ENCODE measurements at regions not wholly inside any gene's neighbourhood (a gene's known extent, or its start where the extent isn't known, plus 50 kb on each side); places are given as distances from the start of the nearest gene placed in this dataset.

GRCh38 chr2:59389240-59389639, 1148.1 kb upstream of the FANCL start:
- WGBS, 2 donors (ENCODE audit: low coverage in 1 of 2) = 10 to 22% methylated on average over 1 of the region's 1 CpG
- TF ChIP-seq POLR2AphosphoS5 (IDR thresholded peaks at IDR 0.05) = no peak
- no peak for TF ChIP-seq CTCF (IDR thresholded peaks at IDR 0.05)
- TF ChIP-seq POLR2A (IDR thresholded peaks at IDR 0.05) = no peak
- TF ChIP-seq EP300 (IDR thresholded peaks at IDR 0.05; ENCODE audit: low read depth) = no peak
- Histone ChIP-seq H3K27ac (no peak overlapping the region), H3K4me3 (no peak overlapping the region), H3K27me3 (no peaks in the 10 kb centered on the region), H3K4me1 (no peaks in the 10 kb centered on the region), H3K36me3 (no peaks in the 10 kb centered on the region), H3K9me3 (no peaks in the 10 kb centered on the region)
- DNase-seq = no peak
- intact Hi-C loops (cut with DNase I; ENCODE audit: low total_unique reads) (no loop called here), in situ Hi-C loops (cut with MboI; ENCODE audit: low pct_ligation_motif_present in 1 of 4, low pct_unique_long_range_greater_than_20kb in 1 of 4, low sequenced_read_pairs in 3 of 4) (no loop called here)

- Histone ChIP-seq H3K4me1 (no peaks in the 10 kb centered on the region), H3K27me3 (no peaks in the 10 kb centered on the region), H3K27ac (no peak overlapping the region), H3K4me3 (no peak overlapping the region), H3K9me3 (no peaks in the 10 kb centered on the region), H3K36me3 (no peaks in the 10 kb centered on the region)
- 92 to 93% methylated on average over 10 of the region's 10 CpGs for WGBS, 2 donors (ENCODE audit: low coverage in 1 of 2)
- in situ Hi-C loops (cut with MboI; ENCODE audit: low pct_ligation_motif_present in 1 of 4, low pct_unique_long_range_greater_than_20kb in 1 of 4, low sequenced_read_pairs in 3 of 4) (no loop called here), intact Hi-C loops (cut with DNase I; ENCODE audit: low total_unique reads) (no loop called here)
- DNase-seq = no peak
- no peak for TF ChIP-seq POLR2A (IDR thresholded peaks at IDR 0.05)
- TF ChIP-seq EP300 (IDR thresholded peaks at IDR 0.05; ENCODE audit: low read depth) = no peak
- no peak for TF ChIP-seq POLR2AphosphoS5 (IDR thresholded peaks at IDR 0.05)
- no peak for TF ChIP-seq CTCF (IDR thresholded peaks at IDR 0.05)
Observed at GRCh38 chr2:59385971-59386370, 1144.8 kb upstream of the FANCL start.

- no peak for DNase-seq
- in situ Hi-C loops (cut with MboI; ENCODE audit: low pct_ligation_motif_present in 1 of 4, low pct_unique_long_range_greater_than_20kb in 1 of 4, low sequenced_read_pairs in 3 of 4) = no loop called here
- Histone ChIP-seq H3K27ac (no peak overlapping the region), H3K27me3 (no peaks in the 10 kb centered on the region), H3K36me3 (no peaks in the 10 kb centered on the region), H3K4me1 (no peaks in the 10 kb centered on the region), H3K9me3 (no peaks in the 10 kb centered on the region), H3K4me3 (no peak overlapping the region)
- 21% methylated on average over 1 of the region's 1 CpG; no CpG with 5 or more reads in 1 of the 2 donors for WGBS, 2 donors (ENCODE audit: low coverage in 1 of 2)
- intact Hi-C loops (cut with DNase I; ENCODE audit: low total_unique reads) = no loop called here
- no peak for TF ChIP-seq POLR2A (IDR thresholded peaks at IDR 0.05)
- no peak for TF ChIP-seq CTCF (IDR thresholded peaks at IDR 0.05)
- TF ChIP-seq EP300 (IDR thresholded peaks at IDR 0.05; ENCODE audit: low read depth) = no peak
- no peak for TF ChIP-seq POLR2AphosphoS5 (IDR thresholded peaks at IDR 0.05)
Observed at GRCh38 chr2:59383473-59383872, 1142.3 kb upstream of the FANCL start.

- in situ Hi-C loops (cut with MboI; ENCODE audit: low pct_ligation_motif_present in 1 of 4, low pct_unique_long_range_greater_than_20kb in 1 of 4, low sequenced_read_pairs in 3 of 4) = no loop called here
- WGBS, 2 donors (ENCODE audit: low coverage in 1 of 2) = 82% methylated on average over 1 of the region's 1 CpG; no CpG with 5 or more reads in 1 of the 2 donors
- Histone ChIP-seq H3K36me3 (no peaks in the 10 kb centered on the region), H3K9me3 (no peaks in the 10 kb centered on the region), H3K27me3 (no peaks in the 10 kb centered on the region), H3K4me3 (no peak overlapping the region), H3K4me1 (no peaks in the 10 kb centered on the region), H3K27ac (no peak overlapping the region)
- TF ChIP-seq CTCF (IDR thresholded peaks at IDR 0.05) (no peak), POLR2A (IDR thresholded peaks at IDR 0.05) (no peak), POLR2AphosphoS5 (IDR thresholded peaks at IDR 0.05) (no peak), EP300 (IDR thresholded peaks at IDR 0.05; ENCODE audit: low read depth) (no peak)
- intact Hi-C loops (cut with DNase I; ENCODE audit: low total_unique reads) = no loop called here
- no peak for DNase-seq
Observed at GRCh38 chr2:59378127-59378526, 1137.0 kb upstream of the FANCL start.

Data from transverse colon (tissue), 4 donors.